Keratinocyte (primary cell): ENCODE measurements at regions not wholly inside any gene's neighbourhood (a gene's known extent, or its start where the extent isn't known, plus 50 kb on each side); places are given as distances from the start of the nearest gene placed in this dataset.

Experiments
- DNase-seq: peaks from one replicate; pipeline ENCODE4 v3.0.0-alpha.2; 2011; ENCODE audit warnings: low read depth, missing footprints, low spot score
- FAIRE-seq: peaks from 2 replicates; lab custom pipeline; 2011; peaks lifted over from hg19 to GRCh38; lab: Jason Lieb, UNC
- H2AFZ ChIP-seq: 2 replicates; pipeline ENCODE4 v1.6.0; 2012; ENCODE audit warnings: low read length, control low read depth, inconsistent platforms; ENCODE audit not compliant: control insufficient read depth
- H3K27ac ChIP-seq: 2 replicates; pipeline ENCODE4 v1.5.1; 2011; ENCODE audit warnings: low read length; ENCODE audit not compliant: control insufficient read depth, insufficient read depth
- H3K27me3 ChIP-seq: 3 replicates; pipeline ENCODE4 v1.6.0; 2011; ENCODE audit warnings: low read length; ENCODE audit not compliant: control insufficient read depth, insufficient read depth; ENCODE audit errors: extremely low read depth
- H3K36me3 ChIP-seq, 2 experiments: 2 replicates in 1 of 2; 3 replicates in 1 of 2; pipeline ENCODE4 v1.5.1; 2011; ENCODE audit warnings: low read length in 2 of 2, mild to moderate bottlenecking in 1 of 2; ENCODE audit not compliant: control insufficient read depth in 2 of 2, insufficient read depth in 2 of 2; ENCODE audit errors: extremely low read depth in 1 of 2
- H3K4me1 ChIP-seq: 3 replicates; pipeline ENCODE4 v1.5.1; 2011; ENCODE audit warnings: low read length; ENCODE audit not compliant: control insufficient read depth, insufficient read depth; ENCODE audit errors: extremely low read depth
- H3K4me2 ChIP-seq: 3 replicates; pipeline ENCODE4 v1.6.0; 2011; ENCODE audit warnings: low read depth, low read length; ENCODE audit not compliant: control insufficient read depth, insufficient read depth; ENCODE audit errors: extremely low read depth
- H3K4me3 ChIP-seq, 3 experiments: fragments of 200-600 bp in 1 of 3; sonication (generic) in 1 of 3; 2 replicates in 2 of 3; 3 replicates in 1 of 3; pipeline ENCODE4 v1.5.1; 2011 to 2016; ENCODE audit warnings: low read length in 3 of 3, mild to moderate bottlenecking in 3 of 3, control low read depth in 2 of 3, inconsistent platforms in 1 of 3, low read depth in 1 of 3, mixed read lengths in 1 of 3, mixed run types in 1 of 3, moderate library complexity in 1 of 3; ENCODE audit not compliant: control insufficient read depth in 2 of 3, insufficient read depth in 2 of 3; ENCODE audit errors: extremely low read depth in 1 of 3
- H3K79me2 ChIP-seq: 2 replicates; pipeline ENCODE4 v1.6.0; 2012; ENCODE audit warnings: low read length; ENCODE audit not compliant: control insufficient read depth, insufficient read depth
- H3K9ac ChIP-seq: 3 replicates; pipeline ENCODE4 v1.6.0; 2011; ENCODE audit warnings: low read length; ENCODE audit not compliant: control insufficient read depth, insufficient read depth; ENCODE audit errors: extremely low read depth
- H3K9me1 ChIP-seq: 3 replicates; pipeline ENCODE4 v1.6.0; 2011; ENCODE audit warnings: low read length; ENCODE audit not compliant: control insufficient read depth, insufficient read depth; ENCODE audit errors: extremely low read depth
- H3K9me3 ChIP-seq: 2 replicates; pipeline ENCODE4 v1.5.1; 2012; ENCODE audit warnings: low read depth, low read length; ENCODE audit not compliant: control insufficient read depth
- H4K20me1 ChIP-seq: 3 replicates; pipeline ENCODE4 v1.6.0; 2011; ENCODE audit warnings: low read length; ENCODE audit not compliant: control insufficient read depth, insufficient read depth; ENCODE audit errors: extremely low read depth
- CTCF ChIP-seq, 3 experiments: IDR thresholded peaks in 1 of 3; conservative IDR thresholded peaks in 1 of 3; optimal IDR thresholded peaks in 1 of 3; 2 replicates in 2 of 3; 3 replicates in 1 of 3; pipeline versions ENCODE3 to v1.5.1; 2011; ENCODE audit warnings: low read length in 3 of 3, mild to moderate bottlenecking in 3 of 3, moderate library complexity in 2 of 3, control low read depth in 1 of 3, inconsistent platforms in 1 of 3; ENCODE audit not compliant: insufficient read depth in 2 of 3; ENCODE audit errors: extremely low read depth in 1 of 3
- EZH2 ChIP-seq: IDR thresholded peaks from one replicate; pipeline ENCODE4 v1.6.1; 2012; ENCODE audit warnings: inconsistent platforms, mild to moderate bottlenecking, low read length, moderate library complexity
- dilution Hi-C: fragments of 300-500 bp; cut with MboI; formaldehyde crosslinking; loops from one replicate; pipeline ENCODE4 v1.7.0; 2020; ENCODE audit warnings: low sequenced_read_pairs; ENCODE audit not compliant: extremely low pct_ligation_motif_present

GRCh38 chr18:67961701-67962440, 445.4 kb upstream of the DSEL start:
- H3K4me2 ChIP-seq = no peak overlapping the region
- H3K9me3 ChIP-seq = no peaks in the 10 kb centered on the region
- H3K36me3 ChIP-seq = no peaks in the 10 kb centered on the region
- H3K9me1 ChIP-seq = no peaks in the 10 kb centered on the region
- dilution Hi-C loops = no loop called here
- H4K20me1 ChIP-seq = no peaks in the 10 kb centered on the region
- TF ChIP-seq CTCF (optimal IDR thresholded peaks at IDR 0.05 in 1 of 3, IDR thresholded peaks at IDR 0.05 in 1 of 3, conservative IDR thresholded peaks at IDR 0.05 in 1 of 3; ENCODE audit: extremely low read depth in 1 of 3, insufficient read depth in 2 of 3, low read length in 3 of 3) (no peak), EZH2 (no peak)
- no peaks in the 10 kb centered on the region for H3K27me3 ChIP-seq
- no peak overlapping the region for H3K9ac ChIP-seq
- DNase-seq (no peak), FAIRE-seq (no peak)
- H3K4me3 ChIP-seq = no peak overlapping the region
- no peaks in the 10 kb centered on the region for H3K79me2 ChIP-seq
- no peak overlapping the region for H2AFZ ChIP-seq
- H3K4me1 ChIP-seq = no peaks in the 10 kb centered on the region
- H3K27ac ChIP-seq = no peak overlapping the region

- no peak for TF ChIP-seq EZH2
- no peak for TF ChIP-seq CTCF (optimal IDR thresholded peaks at IDR 0.05 in 1 of 3, IDR thresholded peaks at IDR 0.05 in 1 of 3, conservative IDR thresholded peaks at IDR 0.05 in 1 of 3; ENCODE audit: extremely low read depth in 1 of 3, insufficient read depth in 2 of 3, low read length in 3 of 3)
- Histone ChIP-seq H3K27me3 (no peaks in the 10 kb centered on the region), H3K9me1 (no peaks in the 10 kb centered on the region), H3K4me2 (no peak overlapping the region), H3K36me3 (no peaks in the 10 kb centered on the region), H3K4me1 (no peaks in the 10 kb centered on the region), H3K27ac (no peak overlapping the region), H3K9me3 (no peaks in the 10 kb centered on the region), H2AFZ (no peak overlapping the region), H3K4me3 (no peak overlapping the region), H3K9ac (no peak overlapping the region), H4K20me1 (no peaks in the 10 kb centered on the region), H3K79me2 (no peaks in the 10 kb centered on the region)
- DNase-seq = no peak
- dilution Hi-C loops = no loop called here
- no peak for FAIRE-seq
These were observed 441.2 kb upstream of the DSEL start for GRCh38 chr18:67957684-67958083.
